Adrenal gland (tissue), 9 donors: ENCODE measurements at regions not wholly inside any gene's neighbourhood (a gene's known extent, or its start where the extent isn't known, plus 50 kb on each side); places are given as distances from the start of the nearest gene placed in this dataset.

Experiments
- DNase-seq, 7 donors: peaks; one replicate each; pipeline ENCODE4 v3.0.0-alpha.2; 2019 to 2020
- H3K27ac ChIP-seq, 5 donors: fragments of 200-600 bp; sonication (generic) in 4 of 5; 1 replicate in 3 of 5; 2 replicates in 2 of 5; pipeline versions ENCODE4 v1.5.1 to v1.8.0; 2016 to 2020; ENCODE audit warnings: mild to moderate bottlenecking in 1 of 5
- H3K27me3 ChIP-seq: fragments of 200-600 bp; 2 replicates; pipeline ENCODE4 v1.8.0; 2021
- H3K36me3 ChIP-seq, 2 donors: fragments of 200-600 bp; replicated peaks in 1 of 2; 1 replicate in 1 of 2; 2 replicates in 1 of 2; pipeline versions ENCODE4 v1.5.1 to v1.8.0; 2018 to 2022
- H3K4me1 ChIP-seq, 2 donors: fragments of 200-600 bp; replicated peaks in 1 of 2; 1 replicate in 1 of 2; 2 replicates in 1 of 2; pipeline versions ENCODE4 v1.5.1 to v1.8.0; 2018 to 2021
- H3K4me3 ChIP-seq, 4 donors: fragments of 200-600 bp; sonication (generic) in 3 of 4; one replicate each; pipeline ENCODE4 v1.5.1; 2016 to 2018
- H3K9me3 ChIP-seq, 3 donors: fragments of 200-600 bp; sonication (generic) in 1 of 3; replicated peaks in 1 of 3; 1 replicate in 2 of 3; 2 replicates in 1 of 3; pipeline versions ENCODE4 v1.5.1 to v1.8.0; 2016 to 2021
- POLR2A ChIP-seq, 2 donors: fragments of 450-650 bp; IDR thresholded peaks; one replicate each; pipeline ENCODE4 v1.6.1; 2017; ENCODE audit warnings: antibody characterized with exemption in 2 of 2, mild to moderate bottlenecking in 2 of 2, moderate library complexity in 1 of 2
- WGBS, 4 donors: extraction: QIAGEN DNeasy Blood & Tissue Kit in 2 of 4; methylation state at CpG; one replicate each; pipeline versions ENCODE4 v1.1.5 to v1.1.7; 2013 to 2017; 5-methylcytosine and 5-hydroxymethylcytosine counted together
- intact Hi-C, 2 donors: fragments of 100-400 bp; cut with DNase I; formaldehyde crosslinking; loops; one replicate each; pipeline versions ENCODE4 v1.14.1 to v1.15.0; 2022 to 2023
- TF ChIP-seq, protein P1 (sequence below), 6 experiments: fragments of 450-650 bp in 4 of 6; fragments of 200-600 bp in 2 of 6; sonication (generic) in 1 of 6; IDR thresholded peaks; 1 replicate in 5 of 6; 2 replicates in 1 of 6; pipeline versions ENCODE4 v1.5.1 to v1.8.0; 2016 to 2021; ENCODE audit warnings: antibody characterized with exemption in 6 of 6, mild to moderate bottlenecking in 2 of 6, moderate library complexity in 1 of 6
- donor health status: healthy with polysubstance abuse.
- donor health status: Bipolar disorder and iron deficiency.
- donor health status: DM: yes; HTN: yes; CAD: no.
- donor health status: DM: no; HTN: no; CAD: no.
- donor health status: DM: no; HTN: no; CAD: no.

DNA sequence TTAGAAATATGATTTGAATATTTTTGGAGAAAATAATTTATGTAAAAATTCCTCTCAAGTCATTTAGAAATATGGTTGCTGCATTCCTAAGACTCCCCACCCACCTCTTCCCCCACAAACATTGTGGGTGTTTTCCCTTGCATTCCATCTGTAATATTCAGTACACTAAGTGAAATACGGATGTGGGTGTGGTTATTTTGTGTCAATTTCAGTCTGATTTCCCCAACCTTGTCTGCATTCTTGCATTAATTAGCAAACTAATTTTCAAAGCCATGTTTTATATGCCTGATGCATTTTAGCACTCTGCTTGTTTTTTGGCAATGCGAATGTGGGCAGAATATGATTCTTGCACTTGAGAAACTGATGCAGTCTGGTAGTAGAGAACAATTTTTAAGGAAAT is 408.3 kb upstream of the RGMA start:
- Histone ChIP-seq H3K4me3 (no peak overlapping the region), H3K27ac (no peak overlapping the region), H3K27me3 (no peaks in the 10 kb centered on the region), H3K9me3 (no peaks in the 10 kb centered on the region), H3K36me3 (no peaks in the 10 kb centered on the region), H3K4me1 (no peaks in the 10 kb centered on the region)
- DNase-seq, result no peak
- TF ChIP-seq POLR2A (IDR thresholded peaks at IDR 0.05), result no peak
- TF ChIP-seq, protein P1, sequence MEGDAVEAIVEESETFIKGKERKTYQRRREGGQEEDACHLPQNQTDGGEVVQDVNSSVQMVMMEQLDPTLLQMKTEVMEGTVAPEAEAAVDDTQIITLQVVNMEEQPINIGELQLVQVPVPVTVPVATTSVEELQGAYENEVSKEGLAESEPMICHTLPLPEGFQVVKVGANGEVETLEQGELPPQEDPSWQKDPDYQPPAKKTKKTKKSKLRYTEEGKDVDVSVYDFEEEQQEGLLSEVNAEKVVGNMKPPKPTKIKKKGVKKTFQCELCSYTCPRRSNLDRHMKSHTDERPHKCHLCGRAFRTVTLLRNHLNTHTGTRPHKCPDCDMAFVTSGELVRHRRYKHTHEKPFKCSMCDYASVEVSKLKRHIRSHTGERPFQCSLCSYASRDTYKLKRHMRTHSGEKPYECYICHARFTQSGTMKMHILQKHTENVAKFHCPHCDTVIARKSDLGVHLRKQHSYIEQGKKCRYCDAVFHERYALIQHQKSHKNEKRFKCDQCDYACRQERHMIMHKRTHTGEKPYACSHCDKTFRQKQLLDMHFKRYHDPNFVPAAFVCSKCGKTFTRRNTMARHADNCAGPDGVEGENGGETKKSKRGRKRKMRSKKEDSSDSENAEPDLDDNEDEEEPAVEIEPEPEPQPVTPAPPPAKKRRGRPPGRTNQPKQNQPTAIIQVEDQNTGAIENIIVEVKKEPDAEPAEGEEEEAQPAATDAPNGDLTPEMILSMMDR (IDR thresholded peaks at IDR 0.05), result no peak
- intact Hi-C loops, result no loop called here
- WGBS, 4 donors, result 59 to 68% (median 66%) methylated on average over 2 of the region's 2 CpGs

DNA sequence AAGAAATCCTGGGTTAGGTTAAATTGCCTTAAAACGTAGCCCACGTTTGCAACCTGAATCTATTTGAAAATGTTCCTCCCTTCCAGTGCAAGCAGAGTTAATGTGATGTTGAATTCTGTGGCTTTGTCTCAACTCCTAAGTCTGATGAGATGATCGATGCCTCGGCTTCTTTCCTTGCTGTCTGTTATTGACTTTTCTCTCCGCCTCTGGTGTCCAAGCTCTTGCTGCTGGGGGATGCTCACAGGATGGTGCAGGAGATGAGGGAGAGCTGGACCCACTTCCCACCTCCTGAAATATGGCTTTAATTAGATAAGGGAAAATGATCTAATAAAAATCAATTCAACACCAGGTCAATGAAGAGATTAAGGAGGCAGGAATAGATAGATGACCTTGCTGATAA is 407.9 kb upstream of the RGMA start:
- DNase-seq, result no peak
- TF ChIP-seq, protein P1 (IDR thresholded peaks at IDR 0.05), result no peak
- TF ChIP-seq POLR2A (IDR thresholded peaks at IDR 0.05), result no peak
- Histone ChIP-seq H3K36me3 (no peaks in the 10 kb centered on the region), H3K27ac (no peak overlapping the region), H3K4me3 (no peak overlapping the region), H3K27me3 (no peaks in the 10 kb centered on the region), H3K9me3 (no peaks in the 10 kb centered on the region), H3K4me1 (no peaks in the 10 kb centered on the region)
- intact Hi-C loops, result no loop called here
- 56 to 71% (median 61%) methylated on average over 5 of the region's 5 CpGs for WGBS, 4 donors

- Histone ChIP-seq H3K36me3 (no peaks in the 10 kb centered on the region), H3K27me3 (no peaks in the 10 kb centered on the region), H3K4me1 (no peaks in the 10 kb centered on the region), H3K9me3 (no peaks in the 10 kb centered on the region), H3K27ac (no peak overlapping the region), H3K4me3 (no peak overlapping the region)
- DNase-seq, result no peak
- TF ChIP-seq POLR2A (IDR thresholded peaks at IDR 0.05), result no peak
- TF ChIP-seq, protein P1 (IDR thresholded peaks at IDR 0.05), result no peak
- WGBS, 4 donors, result 64 to 68% (median 67%) methylated on average over 9 of the region's 9 CpGs
- intact Hi-C loops, result no loop called here
These were observed 407.0 kb upstream of the RGMA start for GRCh38 chr15:93495799-93496637.

DNA sequence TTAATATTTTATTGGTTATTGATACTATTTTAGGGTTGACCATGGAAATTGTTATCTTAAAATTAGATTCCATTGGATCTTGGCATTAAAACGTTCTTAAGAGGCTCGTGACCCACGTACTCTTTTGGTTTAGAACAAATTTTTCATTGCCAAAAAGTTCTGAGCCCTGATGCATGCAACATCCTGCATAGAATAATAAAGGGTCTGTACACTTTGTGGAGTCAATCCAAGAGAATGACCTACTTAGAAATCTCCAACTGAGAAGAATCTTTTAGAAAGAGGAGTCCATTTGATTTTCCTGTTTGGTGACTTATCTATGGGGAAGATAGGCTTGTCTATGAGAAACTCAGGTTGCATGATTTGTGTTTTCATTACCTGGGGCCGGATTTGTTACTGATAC is 404.2 kb upstream of the RGMA start:
- Histone ChIP-seq H3K36me3 (no peaks in the 10 kb centered on the region), H3K4me1 (no peaks in the 10 kb centered on the region), H3K27ac (no peak overlapping the region), H3K27me3 (no peaks in the 10 kb centered on the region), H3K9me3 (no peaks in the 10 kb centered on the region), H3K4me3 (no peak overlapping the region)
- intact Hi-C loops, result no loop called here
- DNase-seq, result no peak
- TF ChIP-seq, protein P1 (IDR thresholded peaks at IDR 0.05), result no peak
- TF ChIP-seq POLR2A (IDR thresholded peaks at IDR 0.05), result no peak
- WGBS, 4 donors, result 64 to 74% (median 70%) methylated on average over 4 of the region's 4 CpGs
